A673 (cell line): ENCODE measurements at regions not wholly inside any gene's neighbourhood (a gene's known extent, or its start where the extent isn't known, plus 50 kb on each side); places are given as distances from the start of the nearest gene placed in this dataset.

Source experiments
- BruUV-seq: library from RNA; stranded (reverse); fragments of 400-500 nt; replicated peaks from 2 replicates; lab custom pipeline; 2021; lab: Mats Ljungman, UMichigan
- CTCF ChIA-PET: fragments of 300-600 bp; sonication (Branson Sonifier 250); formaldehyde crosslinking; loops from one replicate; lab custom pipeline; 2022; ENCODE audit warnings: antibody characterized with exemption; lab: Charles Lee
- POLR2A ChIA-PET: fragments of 300-600 bp; sonication (Branson Sonifier 250); formaldehyde crosslinking; loops from one replicate; lab custom pipeline; 2022; ENCODE audit warnings: antibody characterized with exemption; ENCODE audit not compliant: low non-redundant PET; lab: Charles Lee
- DNase-seq: peaks from one replicate; pipeline ENCODE4 v3.0.0-alpha.2; 2015; ENCODE audit warnings: low spot score
- H3K27ac ChIP-seq: fragments of 200-600 bp; sonication (generic); 2 replicates; pipeline ENCODE4 v1.5.1; 2016; ENCODE audit warnings: mixed run types, low read depth, mild to moderate bottlenecking, mixed read lengths, antibody characterized with exemption, low read length; ENCODE audit not compliant: poor library complexity, severe bottlenecking
- H3K27me3 ChIP-seq: fragments of 200-600 bp; sonication (generic); replicated peaks from 2 replicates; pipeline ENCODE4 v1.6.1; 2017; ENCODE audit warnings: mixed run types, low read depth, mild to moderate bottlenecking, mixed read lengths, antibody characterized with exemption, low read length; ENCODE audit not compliant: insufficient read depth, poor library complexity
- H3K36me3 ChIP-seq: fragments of 200-600 bp; sonication (generic); 2 replicates; pipeline ENCODE4 v1.6.1; 2016; ENCODE audit warnings: mixed run types, mild to moderate bottlenecking, mixed read lengths, antibody characterized with exemption, low read length; ENCODE audit not compliant: insufficient read depth, poor library complexity, severe bottlenecking
- H3K4me1 ChIP-seq: fragments of 200-600 bp; sonication (generic); 2 replicates; pipeline ENCODE4 v1.6.1; 2017; ENCODE audit warnings: mixed run types, mild to moderate bottlenecking, mixed read lengths, antibody characterized with exemption, low read length; ENCODE audit not compliant: insufficient read depth, poor library complexity, severe bottlenecking
- H3K4me3 ChIP-seq: fragments of 200-600 bp; sonication (generic); 2 replicates; pipeline ENCODE4 v1.5.1; 2016; ENCODE audit warnings: low read depth, mixed run types, mild to moderate bottlenecking, mixed read lengths, low read length; ENCODE audit not compliant: poor library complexity, severe bottlenecking
- H3K9me3 ChIP-seq: fragments of 200-600 bp; sonication (generic); 2 replicates; pipeline ENCODE4 v1.6.1; 2016; ENCODE audit warnings: mixed run types, low read depth, mild to moderate bottlenecking, mixed read lengths, antibody characterized with exemption, low read length; ENCODE audit not compliant: poor library complexity, severe bottlenecking
- CTCF ChIP-seq: fragments of 300-800, 200-600 bp; sonication (generic); conservative IDR thresholded peaks from 2 replicates; pipeline ENCODE4 v1.5.1; 2017; ENCODE audit warnings: low read depth, mild to moderate bottlenecking, antibody characterized with exemption, low read length, moderate library complexity, mixed read lengths
- EZH2 ChIP-seq: fragments of 200-600 bp; sonication (generic); IDR thresholded peaks from 2 replicates; pipeline ENCODE4 v1.6.1; 2017; ENCODE audit warnings: borderline replicate concordance, low read depth, mild to moderate bottlenecking, mixed read lengths, antibody characterized with exemption, low read length; ENCODE audit not compliant: poor library complexity, severe bottlenecking
- intact Hi-C: fragments of 100-400 bp; cut with micrococcal nuclease; formaldehyde crosslinking; loops from one replicate; pipeline ENCODE4 v1.10.0; 2022; ENCODE audit not compliant: unreplicated experiment

- no peaks in the 10 kb centered on the region for H3K4me1 ChIP-seq
- no peak overlapping the region for H3K4me3 ChIP-seq
- no peak for TF ChIP-seq EZH2
- TF ChIP-seq CTCF: no peak
- BruUV-seq: no TSS peak
- no peaks in the 10 kb centered on the region for H3K27me3 ChIP-seq
- CTCF ChIA-PET: no interaction called here
- no peak overlapping the region for H3K27ac ChIP-seq
- H3K9me3 ChIP-seq: no peaks in the 10 kb centered on the region
- intact Hi-C loops: no loop called here
- POLR2A ChIA-PET: no interaction called here
- no peak for DNase-seq
- peaks cover 12% of the 10 kb centered on the region for H3K36me3 ChIP-seq
These were observed 75.8 kb upstream of the UMPS start for GRCh38 chr3:124654470-124654845.

GRCh38 chr3:124656531-124656930, 73.7 kb upstream of the UMPS start:
- ChIA-PET POLR2A (no interaction called here), CTCF (no interaction called here)
- TF ChIP-seq EZH2: no peak
- TF ChIP-seq CTCF: no peak
- Histone ChIP-seq H3K27ac (no peak overlapping the region), H3K4me3 (no peak overlapping the region), H3K27me3 (no peaks in the 10 kb centered on the region), H3K9me3 (no peaks in the 10 kb centered on the region), H3K4me1 (no peaks in the 10 kb centered on the region), H3K36me3 (peaks cover 13% of the 10 kb centered on the region)
- BruUV-seq: no TSS peak
- DNase-seq: no peak
- intact Hi-C loops: no loop called here

GRCh38 chr3:124657138-124657537, 73.1 kb upstream of the UMPS start:
- Histone ChIP-seq H3K27ac (no peak overlapping the region), H3K9me3 (no peaks in the 10 kb centered on the region), H3K4me1 (no peaks in the 10 kb centered on the region), H3K27me3 (no peaks in the 10 kb centered on the region), H3K4me3 (no peak overlapping the region), H3K36me3 (peaks cover 9% of the 10 kb centered on the region)
- POLR2A ChIA-PET: no interaction called here
- DNase-seq: no peak
- CTCF ChIA-PET: no interaction called here
- no TSS peak for BruUV-seq
- intact Hi-C loops: no loop called here
- TF ChIP-seq CTCF: no peak
- no peak for TF ChIP-seq EZH2
